H1 (cell line): ENCODE measurements at regions not wholly inside any gene's neighbourhood (a gene's known extent, or its start where the extent isn't known, plus 50 kb on each side); places are given as distances from the start of the nearest gene placed in this dataset.

Experiments
- CTCF ChIA-PET: fragments of 300-600 bp; sonication (Branson Sonifier 250); formaldehyde crosslinking; loops from one replicate; lab custom pipeline; 2021; ENCODE audit not compliant: partially characterized antibody; lab: Charles Lee
- POLR2A ChIA-PET: fragments of 300-600 bp; sonication (Branson Sonifier 250); formaldehyde crosslinking; loops from one replicate; lab custom pipeline; 2021; ENCODE audit warnings: inconsistent platforms; ENCODE audit not compliant: partially characterized antibody; lab: Charles Lee
- DNase-seq, 2 experiments: peaks; one replicate each; pipeline versions ENCODE4 v3.0.0 to v3.0.0-alpha.2; 2010 to 2022; ENCODE audit warnings: low spot score in 2 of 2, low read depth in 1 of 2, mixed read lengths in 1 of 2
- FAIRE-seq: peaks from 2 replicates; lab custom pipeline; 2011; peaks lifted over from hg19 to GRCh38; lab: Jason Lieb, UNC
- H2AFZ ChIP-seq: 2 replicates; pipeline ENCODE4 v1.8.1; 2012; ENCODE audit warnings: low read length, inconsistent platforms
- H2AK5ac ChIP-seq: 2 replicates; pipeline ENCODE4 v1.6.1; 2013; ENCODE audit warnings: low read depth, low read length
- H2BK120ac ChIP-seq: replicated peaks from 2 replicates; pipeline ENCODE3; 2013; ENCODE audit warnings: low read depth, low read length, inconsistent platforms
- H2BK12ac ChIP-seq: 2 replicates; pipeline ENCODE4 v1.6.1; 2013; ENCODE audit warnings: low read depth, low read length
- H2BK15ac ChIP-seq: 2 replicates; pipeline ENCODE4 v1.6.1; 2013; ENCODE audit warnings: low read length
- H2BK20ac ChIP-seq: 2 replicates; pipeline ENCODE4 v1.6.1; 2013; ENCODE audit warnings: low read length
- H2BK5ac ChIP-seq: 2 replicates; pipeline ENCODE4 v1.6.1; 2013; ENCODE audit warnings: low read depth, low read length
- H3K14ac ChIP-seq: 2 replicates; pipeline ENCODE4 v1.6.1; 2013; ENCODE audit warnings: inconsistent platforms; ENCODE audit not compliant: insufficient read length
- H3K18ac ChIP-seq: 2 replicates; pipeline ENCODE4 v1.6.1; 2013; ENCODE audit warnings: low read length; ENCODE audit errors: extremely low read depth
- H3K23ac ChIP-seq: 2 replicates; pipeline ENCODE4 v1.6.1; 2013; ENCODE audit warnings: inconsistent platforms; ENCODE audit not compliant: insufficient read length
- H3K23me2 ChIP-seq: 2 replicates; pipeline ENCODE4 v1.6.1; 2013; ENCODE audit warnings: low read depth, low read length
- H3K27ac ChIP-seq: 2 replicates; pipeline ENCODE4 v1.6.1; 2011; ENCODE audit warnings: low read depth, low read length, inconsistent platforms
- H3K27me3 ChIP-seq, 4 experiments: replicated peaks in 1 of 4; 1 replicate in 1 of 4; 2 replicates in 3 of 4; pipeline versions ENCODE4 v1.6.1 to v1.8.1; 2011 to 2013; ENCODE audit warnings: low read length in 3 of 4, mild to moderate bottlenecking in 3 of 4, inconsistent platforms in 2 of 4, mixed read lengths in 2 of 4, moderate library complexity in 1 of 4; ENCODE audit not compliant: control insufficient read depth in 3 of 4, insufficient read depth in 3 of 4; ENCODE audit errors: extremely low read depth in 1 of 4
- H3K36me3 ChIP-seq, 4 experiments: 2 replicates each; pipeline versions ENCODE4 v1.6.1 to v1.8.1; 2011 to 2013; ENCODE audit warnings: mild to moderate bottlenecking in 4 of 4, low read length in 3 of 4, moderate library complexity in 2 of 4, control low read depth in 1 of 4, inconsistent platforms in 1 of 4; ENCODE audit not compliant: insufficient read depth in 4 of 4, control insufficient read depth in 2 of 4
- H3K4ac ChIP-seq: replicated peaks from 2 replicates; pipeline ENCODE3; 2013; ENCODE audit warnings: low read length, low read depth, mixed read lengths, inconsistent platforms; ENCODE audit not compliant: insufficient read length
- H3K4me1 ChIP-seq, 4 experiments: replicated peaks in 1 of 4; 1 replicate in 1 of 4; 2 replicates in 3 of 4; pipeline versions ENCODE4 v1.6.1 to v1.8.1; 2011 to 2013; ENCODE audit warnings: low read length in 3 of 4, inconsistent platforms in 2 of 4, mixed read lengths in 1 of 4; ENCODE audit not compliant: insufficient read depth in 4 of 4, control insufficient read depth in 3 of 4
- H3K4me2 ChIP-seq, 2 experiments: 2 replicates each; pipeline versions ENCODE4 v1.6.1 to v1.8.1; 2011 to 2013; ENCODE audit warnings: low read depth in 2 of 2, low read length in 2 of 2, control low read depth in 1 of 2, inconsistent platforms in 1 of 2, mild to moderate bottlenecking in 1 of 2; ENCODE audit not compliant: insufficient read depth in 1 of 2
- H3K4me3 ChIP-seq, 4 experiments: fragments of 200-600, 300-600 bp in 1 of 4; sonication (generic), shearing (Covaris generic), sonication (Bioruptor Twin) in 1 of 4; 2 replicates each; pipeline versions ENCODE4 v1.5.1 to v1.8.1; 2011 to 2016; ENCODE audit warnings: low read length in 4 of 4, low read depth in 3 of 4, control low read depth in 2 of 4, inconsistent platforms in 2 of 4, mild to moderate bottlenecking in 2 of 4, mixed read lengths in 1 of 4, moderate library complexity in 1 of 4; ENCODE audit not compliant: insufficient read depth in 2 of 4; ENCODE audit errors: extremely low read depth in 1 of 4
- H3K56ac ChIP-seq: replicated peaks from 2 replicates; pipeline ENCODE3; 2013; ENCODE audit warnings: low read depth, mild to moderate bottlenecking, mixed read lengths, low read length, inconsistent platforms; ENCODE audit not compliant: insufficient read length
- H3K79me1 ChIP-seq: 2 replicates; pipeline ENCODE4 v1.6.1; 2013; ENCODE audit warnings: low read depth, low read length, control low read depth
- H3K79me2 ChIP-seq, 2 experiments: 2 replicates each; pipeline versions ENCODE4 v1.6.1 to v1.8.1; 2012 to 2013; ENCODE audit warnings: low read length in 2 of 2, mild to moderate bottlenecking in 2 of 2, inconsistent platforms in 1 of 2; ENCODE audit not compliant: insufficient read depth in 2 of 2, control insufficient read depth in 1 of 2
- H3K9ac ChIP-seq, 4 experiments: replicated peaks in 1 of 4; 1 replicate in 1 of 4; 2 replicates in 3 of 4; pipeline versions ENCODE4 v1.6.1 to v1.8.1; 2011 to 2013; ENCODE audit warnings: low read depth in 3 of 4, low read length in 3 of 4, control low read depth in 2 of 4, mild to moderate bottlenecking in 2 of 4, moderate library complexity in 2 of 4, inconsistent platforms in 1 of 4; ENCODE audit errors: extremely low read depth in 1 of 4
- H3K9me3 ChIP-seq, 2 experiments: 2 replicates each; pipeline versions ENCODE4 v1.6.1 to v1.8.1; 2012 to 2013; ENCODE audit warnings: mild to moderate bottlenecking in 2 of 2, moderate library complexity in 2 of 2, control low read depth in 1 of 2, inconsistent platforms in 1 of 2, low read depth in 1 of 2, low read length in 1 of 2, mixed read lengths in 1 of 2; ENCODE audit not compliant: insufficient read depth in 2 of 2
- H4K20me1 ChIP-seq, 2 experiments: replicated peaks in 1 of 2; 2 replicates each; pipeline versions ENCODE3 to v1.8.1; 2011 to 2013; ENCODE audit warnings: inconsistent platforms in 2 of 2, low read length in 2 of 2, mild to moderate bottlenecking in 1 of 2; ENCODE audit not compliant: insufficient read depth in 2 of 2, control insufficient read depth in 1 of 2
- H4K5ac ChIP-seq: 2 replicates; pipeline ENCODE4 v1.6.1; 2013; ENCODE audit warnings: low read length, low read depth, mixed read lengths, inconsistent platforms; ENCODE audit not compliant: insufficient read length
- H4K8ac ChIP-seq: 2 replicates; pipeline ENCODE4 v1.8.0; 2013; ENCODE audit warnings: mild to moderate bottlenecking, moderate library complexity, low read length, inconsistent platforms; ENCODE audit not compliant: insufficient read depth; ENCODE audit errors: extremely low read depth
- H4K91ac ChIP-seq: replicated peaks from 2 replicates; pipeline ENCODE3; 2013; ENCODE audit warnings: low read length, mixed read lengths, inconsistent platforms; ENCODE audit not compliant: insufficient read length
- ATF3 ChIP-seq: IDR thresholded peaks from 2 replicates; pipeline ENCODE4 v1.6.1; 2011; ENCODE audit warnings: low read depth, mild to moderate bottlenecking, low read length; ENCODE audit not compliant: insufficient read depth
- BCL11A ChIP-seq, 2 experiments: IDR thresholded peaks; one replicate each; pipeline ENCODE4 v1.6.1; 2011; ENCODE audit warnings: low read depth in 2 of 2, low read length in 2 of 2, mild to moderate bottlenecking in 2 of 2
- CBX8 ChIP-seq: fragments of 300-800, 300-1000 bp; sonication (generic); IDR thresholded peaks from 2 replicates; pipeline ENCODE4 v1.7.1; 2016; ENCODE audit warnings: low read depth, low read length, borderline replicate concordance
- CHD1 ChIP-seq: IDR thresholded peaks from 2 replicates; pipeline ENCODE4 v1.6.1; 2012; ENCODE audit warnings: low read depth, low read length, improper control_type of control experiment
- CREB1 ChIP-seq: IDR thresholded peaks from 2 replicates; pipeline ENCODE4 v1.6.1; 2012; ENCODE audit warnings: inconsistent platforms
- CTBP2 ChIP-seq: IDR thresholded peaks from 2 replicates; pipeline ENCODE4 v1.7.0; 2011; ENCODE audit warnings: borderline replicate concordance, mild to moderate bottlenecking, moderate library complexity, mixed read lengths, low read length; ENCODE audit not compliant: insufficient read depth, insufficient read length
- EZH2 ChIP-seq: fragments of 200-600 bp; sonication (generic); IDR thresholded peaks from 2 replicates; pipeline ENCODE4 v1.7.1; 2012; ENCODE audit warnings: low read depth, mild to moderate bottlenecking, moderate library complexity, low read length, inconsistent platforms; ENCODE audit not compliant: severe bottlenecking
- MAX ChIP-seq: IDR thresholded peaks from 2 replicates; pipeline ENCODE4 v1.6.1; 2012; ENCODE audit warnings: inconsistent platforms
- NRF1 ChIP-seq: IDR thresholded peaks from 2 replicates; pipeline ENCODE4 v1.6.1; 2011; ENCODE audit warnings: mild to moderate bottlenecking, low read depth, low read length, improper control_type of control experiment
- POLR2AphosphoS5 ChIP-seq: IDR thresholded peaks from 2 replicates; pipeline ENCODE4 v1.6.1; 2011; ENCODE audit warnings: low read depth, low read length
- RAD21 ChIP-seq, 2 experiments: IDR thresholded peaks in 1 of 2; conservative IDR thresholded peaks in 1 of 2; 2 replicates each; pipeline ENCODE4 v1.6.1; 2011; ENCODE audit warnings: low read depth in 2 of 2, low read length in 2 of 2, improper control_type of control experiment in 1 of 2, inconsistent platforms in 1 of 2, mild to moderate bottlenecking in 1 of 2, moderate library complexity in 1 of 2
- SAP30 ChIP-seq: fragments of 300-600 bp; sonication (generic); IDR thresholded peaks from 2 replicates; pipeline ENCODE4 v1.7.1; 2012; ENCODE audit warnings: low read length, moderate library complexity, mild to moderate bottlenecking, inconsistent platforms; ENCODE audit not compliant: insufficient read depth, insufficient replicate concordance
- SIRT6 ChIP-seq: IDR thresholded peaks from one replicate; pipeline ENCODE4 v1.7.1; 2012; ENCODE audit warnings: low read length, inconsistent platforms
- TEAD4 ChIP-seq: IDR thresholded peaks from 2 replicates; pipeline ENCODE4 v1.6.1; 2012; ENCODE audit warnings: low read depth, low read length, inconsistent platforms, mixed read lengths
- WGBS, 2 experiments: shearing (Covaris generic) in 1 of 2; methylation state at CpG; one replicate each; pipeline versions ENCODE4 v1.1.6 to v1.1.7; 2013 to 2015; ENCODE audit warnings: low lambda C conversion rate in 2 of 2, mixed read lengths in 2 of 2, inconsistent platforms in 1 of 2, low coverage in 1 of 2, missing lambda C conversion rate in 1 of 2; ENCODE audit not compliant: insufficient replicate concordance in 2 of 2, insufficient coverage in 1 of 2, insufficient read length in 1 of 2; ENCODE audit errors: extremely low coverage in 1 of 2, missing lambda C conversion rate in 1 of 2; 5-methylcytosine and 5-hydroxymethylcytosine counted together

- Histone ChIP-seq H3K18ac (no peak overlapping the region), H3K23ac (no peak overlapping the region), H3K4me2 (no peak overlapping the region), H3K79me1 (no peaks in the 10 kb centered on the region), H3K79me2 (no peaks in the 10 kb centered on the region), H2BK12ac (no peak overlapping the region), H2BK15ac (no peak overlapping the region), H3K14ac (no peak overlapping the region), H3K9me3 (peaks cover 3 to 12% of the 10 kb centered on the region in 2 experiments; a peak in 3 of 4 replicates), H2BK5ac (no peak overlapping the region), H3K4me3 (no peak overlapping the region), H3K27ac (no peak overlapping the region), H2BK20ac (no peak overlapping the region), H4K5ac (no peak overlapping the region), H3K36me3 (no peaks in the 10 kb centered on the region; a peak in 1 of 8 replicates), H3K9ac (no peak overlapping the region), H3K23me2 (no peaks in the 10 kb centered on the region), H4K8ac (no peak overlapping the region), H3K27me3 (no peaks in the 10 kb centered on the region), H3K4ac (no peak overlapping the region), H2BK120ac (no peak overlapping the region), H4K20me1 (no peaks in the 10 kb centered on the region), H2AK5ac (no peak overlapping the region), H3K4me1 (no peaks in the 10 kb centered on the region), H2AFZ (no peak overlapping the region), H4K91ac (no peak overlapping the region), H3K56ac (no peak overlapping the region)
- POLR2A ChIA-PET = no interaction called here
- no peak for FAIRE-seq
- CTCF ChIA-PET = no interaction called here
- DNase-seq = no peak
- WGBS, 2 experiments = 96% methylated on average over 1 of the region's 1 CpG; no CpG with 5 or more reads in 1 of the 2 experiments
- TF ChIP-seq TEAD4 = no peak
- no peak for TF ChIP-seq BCL11A (IDR thresholded peaks at IDR 0.05; ENCODE audit: low read depth in 2 of 2, low read length in 2 of 2)
- TF ChIP-seq SAP30 = no peak
- TF ChIP-seq CTBP2 = no peak
- no peak for TF ChIP-seq CREB1
- no peak for TF ChIP-seq EZH2
- no peak for TF ChIP-seq CHD1
- no peak for TF ChIP-seq NRF1
- TF ChIP-seq MAX = no peak
- no peak for TF ChIP-seq RAD21 (IDR thresholded peaks at IDR 0.05 in 1 of 2, conservative IDR thresholded peaks at IDR 0.05 in 1 of 2; ENCODE audit: low read depth in 2 of 2, low read length in 2 of 2)
- no peak for TF ChIP-seq POLR2AphosphoS5
- TF ChIP-seq CBX8 = no peak
- no peak for TF ChIP-seq ATF3
- TF ChIP-seq SIRT6 = no peak
Measured at GRCh38 chr11:29027436-29027835, 919.2 kb downstream of the METTL15 start.
